Liver (tissue), 8 donors: ENCODE measurements at regions not wholly inside any gene's neighbourhood (a gene's known extent, or its start where the extent isn't known, plus 50 kb on each side); places are given as distances from the start of the nearest gene placed in this dataset.

Experiments
- DNase-seq: peaks from one replicate; pipeline ENCODE4 v3.0.0-alpha.2; 2017; ENCODE audit warnings: low spot score
- H3K27ac ChIP-seq, 2 donors: one replicate each; pipeline ENCODE4 v1.7.0; 2013; ENCODE audit warnings: inconsistent platforms in 2 of 2, low read length in 2 of 2, control low read depth in 1 of 2, low read depth in 1 of 2, mild to moderate bottlenecking in 1 of 2
- H3K27me3 ChIP-seq, 4 donors: one replicate each; pipeline versions ENCODE4 v1.6.1 to v1.7.0; 2013; ENCODE audit warnings: low read length in 3 of 4, inconsistent platforms in 1 of 4, mild to moderate bottlenecking in 1 of 4, moderate library complexity in 1 of 4; ENCODE audit not compliant: control insufficient read depth in 4 of 4, insufficient read depth in 4 of 4
- H3K36me3 ChIP-seq, 4 donors: one replicate each; pipeline versions ENCODE4 v1.6.1 to v1.7.0; 2013; ENCODE audit warnings: low read length in 3 of 4, mild to moderate bottlenecking in 3 of 4, low read depth in 1 of 4, moderate library complexity in 1 of 4; ENCODE audit not compliant: control insufficient read depth in 4 of 4, insufficient read depth in 3 of 4
- H3K4me1 ChIP-seq, 4 donors: one replicate each; pipeline versions ENCODE4 v1.6.1 to v1.7.0; 2013; ENCODE audit warnings: low read length in 3 of 4, mild to moderate bottlenecking in 3 of 4, moderate library complexity in 1 of 4; ENCODE audit not compliant: control insufficient read depth in 4 of 4, insufficient read depth in 4 of 4
- H3K4me3 ChIP-seq, 3 donors: one replicate each; pipeline versions ENCODE4 v1.6.1 to v1.7.0; 2013; ENCODE audit warnings: low read length in 3 of 3, control low read depth in 1 of 3, low read depth in 1 of 3, mild to moderate bottlenecking in 1 of 3
- H3K9ac ChIP-seq, 2 donors: one replicate each; pipeline ENCODE4 v1.7.0; 2013; ENCODE audit warnings: low read length in 2 of 2, mild to moderate bottlenecking in 2 of 2, moderate library complexity in 2 of 2, control low read depth in 1 of 2, low read depth in 1 of 2
- H3K9me3 ChIP-seq, 4 donors: one replicate each; pipeline versions ENCODE4 v1.6.1 to v1.7.0; 2013; ENCODE audit warnings: low read length in 3 of 4; ENCODE audit not compliant: control insufficient read depth in 4 of 4
- ATF3 ChIP-seq: IDR thresholded peaks from 2 replicates; pipeline ENCODE4 v1.6.1; 2016; ENCODE audit warnings: antibody characterized with exemption
- EGR1 ChIP-seq, 2 donors: IDR thresholded peaks; 2 replicates each; pipeline ENCODE4 v1.6.1; 2016 to 2018; ENCODE audit warnings: antibody characterized with exemption in 2 of 2, low read depth in 2 of 2
- FOXA1 ChIP-seq: IDR thresholded peaks from 2 replicates; pipeline ENCODE4 v1.6.1; 2016; ENCODE audit warnings: antibody characterized with exemption
- GABPA ChIP-seq, 2 donors: IDR thresholded peaks in 1 of 2; conservative IDR thresholded peaks in 1 of 2; 2 replicates each; pipeline ENCODE4 v1.6.1; 2016; ENCODE audit warnings: antibody characterized with exemption in 2 of 2, mild to moderate bottlenecking in 1 of 2, moderate library complexity in 1 of 2
- HNF4A ChIP-seq, 2 donors: conservative IDR thresholded peaks; 2 replicates each; pipeline ENCODE4 v1.6.1; 2016; ENCODE audit warnings: antibody characterized with exemption in 2 of 2, mild to moderate bottlenecking in 2 of 2
- HNF4G ChIP-seq: IDR thresholded peaks from 2 replicates; pipeline ENCODE4 v1.6.1; 2016; ENCODE audit warnings: antibody characterized with exemption
- JUND ChIP-seq, 2 donors: IDR thresholded peaks; 2 replicates each; pipeline ENCODE4 v1.6.1; 2016; ENCODE audit warnings: antibody characterized with exemption in 2 of 2
- NR2F2 ChIP-seq: IDR thresholded peaks from 2 replicates; pipeline ENCODE4 v1.6.1; 2016; ENCODE audit warnings: antibody characterized with exemption
- RAD21 ChIP-seq, 2 donors: IDR thresholded peaks; 2 replicates each; pipeline ENCODE4 v1.6.1; 2016; ENCODE audit warnings: antibody characterized with exemption in 2 of 2, mild to moderate bottlenecking in 2 of 2
- REST ChIP-seq: IDR thresholded peaks from 2 replicates; pipeline ENCODE4 v1.6.1; 2016; ENCODE audit warnings: antibody characterized with exemption, mild to moderate bottlenecking
- RXRA ChIP-seq, 2 donors: IDR thresholded peaks; 2 replicates each; pipeline ENCODE4 v1.6.1; 2017 to 2018; ENCODE audit warnings: antibody characterized with exemption in 2 of 2, mild to moderate bottlenecking in 1 of 2
- SP1 ChIP-seq: IDR thresholded peaks from 2 replicates; pipeline ENCODE4 v1.6.1; 2018; ENCODE audit warnings: antibody characterized with exemption, mild to moderate bottlenecking
- TAF1 ChIP-seq: conservative IDR thresholded peaks from 2 replicates; pipeline ENCODE4 v1.6.1; 2016; ENCODE audit warnings: antibody characterized with exemption, mild to moderate bottlenecking
- YY1 ChIP-seq: IDR thresholded peaks from 2 replicates; pipeline ENCODE4 v1.6.1; 2016; ENCODE audit warnings: antibody characterized with exemption, mild to moderate bottlenecking
- ZBTB33 ChIP-seq: IDR thresholded peaks from 2 replicates; pipeline ENCODE4 v1.6.1; 2016; ENCODE audit warnings: antibody characterized with exemption
- WGBS: extraction: QIAGEN DNeasy Blood & Tissue Kit; methylation state at CpG from one replicate; pipeline ENCODE4 v1.1.7; 2013; 5-methylcytosine and 5-hydroxymethylcytosine counted together
- TF ChIP-seq, protein P1 (sequence below): fragments of 150-350 bp; IDR thresholded peaks from 2 replicates; pipeline ENCODE4 v1.5.1; 2017; ENCODE audit warnings: improper control_type of control experiment, low read depth, low read length; ENCODE audit not compliant: missing input control
- TF ChIP-seq, protein P2 (sequence below): IDR thresholded peaks from 2 replicates; pipeline ENCODE4 v1.6.1; 2016; ENCODE audit warnings: antibody characterized with exemption
- donor health status: healthy.
- donor health status: healthy.
- donor health status: healthy.
- donor health status: healthy.
- donor health status: healthy.

DNA sequence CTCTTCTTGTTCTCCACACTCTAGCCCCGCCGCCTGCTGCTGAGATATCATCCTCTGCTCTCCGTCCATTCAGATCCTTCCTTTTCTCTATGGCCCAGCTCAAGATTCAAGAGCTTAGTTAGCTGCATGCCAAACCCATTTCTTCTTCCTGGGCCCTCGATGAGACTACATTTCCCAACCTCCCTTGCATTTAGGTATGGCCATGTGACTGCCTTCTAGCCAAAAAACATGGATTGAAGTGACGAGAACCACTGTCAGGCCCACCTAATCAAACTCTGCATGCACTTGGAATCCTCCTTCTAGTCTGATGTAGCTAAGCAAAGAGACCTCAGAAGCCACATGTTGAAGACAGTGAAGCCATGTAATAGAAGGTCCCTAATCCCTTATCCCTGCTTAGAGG is 308.2 kb downstream of the VPS13C start:
- 84% methylated on average over 5 of the region's 5 CpGs for WGBS

More for the DNA sequence above, 308.2 kb downstream of the VPS13C start:
- no peak for TF ChIP-seq YY1
- TF ChIP-seq RAD21 (IDR thresholded peaks at IDR 0.05), result no peak
- TF ChIP-seq GABPA (IDR thresholded peaks at IDR 0.05 in 1 of 2, conservative IDR thresholded peaks at IDR 0.05 in 1 of 2), result no peak
- no peak for TF ChIP-seq FOXA1
- TF ChIP-seq ATF3, result no peak
- no peak for TF ChIP-seq REST
- TF ChIP-seq, protein P1, sequence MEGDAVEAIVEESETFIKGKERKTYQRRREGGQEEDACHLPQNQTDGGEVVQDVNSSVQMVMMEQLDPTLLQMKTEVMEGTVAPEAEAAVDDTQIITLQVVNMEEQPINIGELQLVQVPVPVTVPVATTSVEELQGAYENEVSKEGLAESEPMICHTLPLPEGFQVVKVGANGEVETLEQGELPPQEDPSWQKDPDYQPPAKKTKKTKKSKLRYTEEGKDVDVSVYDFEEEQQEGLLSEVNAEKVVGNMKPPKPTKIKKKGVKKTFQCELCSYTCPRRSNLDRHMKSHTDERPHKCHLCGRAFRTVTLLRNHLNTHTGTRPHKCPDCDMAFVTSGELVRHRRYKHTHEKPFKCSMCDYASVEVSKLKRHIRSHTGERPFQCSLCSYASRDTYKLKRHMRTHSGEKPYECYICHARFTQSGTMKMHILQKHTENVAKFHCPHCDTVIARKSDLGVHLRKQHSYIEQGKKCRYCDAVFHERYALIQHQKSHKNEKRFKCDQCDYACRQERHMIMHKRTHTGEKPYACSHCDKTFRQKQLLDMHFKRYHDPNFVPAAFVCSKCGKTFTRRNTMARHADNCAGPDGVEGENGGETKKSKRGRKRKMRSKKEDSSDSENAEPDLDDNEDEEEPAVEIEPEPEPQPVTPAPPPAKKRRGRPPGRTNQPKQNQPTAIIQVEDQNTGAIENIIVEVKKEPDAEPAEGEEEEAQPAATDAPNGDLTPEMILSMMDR, result no peak
- no peak for TF ChIP-seq SP1
- TF ChIP-seq, protein P2, sequence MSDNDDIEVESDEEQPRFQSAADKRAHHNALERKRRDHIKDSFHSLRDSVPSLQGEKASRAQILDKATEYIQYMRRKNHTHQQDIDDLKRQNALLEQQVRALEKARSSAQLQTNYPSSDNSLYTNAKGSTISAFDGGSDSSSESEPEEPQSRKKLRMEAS, result no peak
- no peak for TF ChIP-seq TAF1
- no peak for TF ChIP-seq ZBTB33
- no peak for TF ChIP-seq RXRA (IDR thresholded peaks at IDR 0.05)
- no peak for TF ChIP-seq HNF4G
- TF ChIP-seq NR2F2, result no peak
- no peak for TF ChIP-seq JUND (IDR thresholded peaks at IDR 0.05)
- no peak for TF ChIP-seq EGR1 (IDR thresholded peaks at IDR 0.05; ENCODE audit: low read depth in 2 of 2)
- TF ChIP-seq HNF4A (conservative IDR thresholded peaks at IDR 0.05), result no peak
- H3K27me3 ChIP-seq, result no peaks in the 10 kb centered on the region
- no peak overlapping the region for H3K4me3 ChIP-seq
- H3K9ac ChIP-seq, result no peak overlapping the region
- H3K4me1 ChIP-seq, result no peaks in the 10 kb centered on the region
- no peaks in the 10 kb centered on the region for H3K36me3 ChIP-seq
- no peak for DNase-seq
- no peaks in the 10 kb centered on the region for H3K9me3 ChIP-seq
- H3K27ac ChIP-seq, result no peak overlapping the region
